Neural progenitor cell (in vitro differentiated cells): ENCODE measurements at regions not wholly inside any gene's neighbourhood (a gene's known extent, or its start where the extent isn't known, plus 50 kb on each side); places are given as distances from the start of the nearest gene placed in this dataset.

Experiments
- DNase-seq: peaks from one replicate; pipeline ENCODE4 v3.0.0-alpha.2; 2016; ENCODE audit warnings: low spot score
- H2AFZ ChIP-seq: fragments of 200-600 bp; sonication (generic); replicated peaks from 2 replicates; pipeline ENCODE4 v1.6.1; 2016; ENCODE audit warnings: antibody characterized with exemption
- H3F3A ChIP-seq: fragments of 200-600 bp; sonication (generic); 2 replicates; pipeline ENCODE4 v1.6.1; 2016; ENCODE audit warnings: antibody characterized with exemption, low read depth
- H3K27ac ChIP-seq: fragments of 200-600 bp; sonication (generic); 2 replicates; pipeline ENCODE4 v1.5.1; 2016; ENCODE audit warnings: mild to moderate bottlenecking
- H3K27me3 ChIP-seq: fragments of 200-600 bp; sonication (generic); 2 replicates; pipeline ENCODE4 v1.6.1; 2016; ENCODE audit warnings: mild to moderate bottlenecking, moderate library complexity
- H3K36me3 ChIP-seq: fragments of 200-600 bp; sonication (generic); 2 replicates; pipeline ENCODE4 v1.5.1; 2016
- H3K4me1 ChIP-seq: fragments of 200-600 bp; sonication (generic); 2 replicates; pipeline ENCODE4 v1.6.1; 2016; ENCODE audit warnings: mixed run types
- H3K4me2 ChIP-seq: fragments of 200-600 bp; sonication (generic); 2 replicates; pipeline ENCODE4 v1.6.1; 2016
- H3K4me3 ChIP-seq: fragments of 200-600 bp; sonication (generic); 2 replicates; pipeline ENCODE4 v1.5.1; 2016
- H3K79me2 ChIP-seq: fragments of 200-600 bp; sonication (generic); 2 replicates; pipeline ENCODE4 v1.6.1; 2016; ENCODE audit warnings: low read depth
- H3K9ac ChIP-seq: fragments of 200-600 bp; sonication (generic); 2 replicates; pipeline ENCODE4 v1.6.1; 2016
- H3K9me3 ChIP-seq: fragments of 200-600 bp; sonication (generic); 2 replicates; pipeline ENCODE4 v1.5.1; 2016; ENCODE audit warnings: low read depth
- H4K20me1 ChIP-seq: fragments of 200-600 bp; sonication (generic); 2 replicates; pipeline ENCODE4 v1.6.1; 2016; ENCODE audit warnings: low read depth
- H3K27ac Mint-ChIP-seq: 3 replicates; pipeline ENCODE4 v1.8.0; 2021; ENCODE audit warnings: mixed read lengths
- H3K27me3 Mint-ChIP-seq: 2 replicates; pipeline ENCODE4 v1.8.0; 2022; ENCODE audit warnings: low read depth, mild to moderate bottlenecking, inconsistent platforms, moderate library complexity, mixed read lengths; ENCODE audit not compliant: insufficient read depth
- H3K36me3 Mint-ChIP-seq: 3 replicates; pipeline ENCODE4 v1.8.0; 2021; ENCODE audit warnings: mixed read lengths
- H3K4me1 Mint-ChIP-seq: 3 replicates; pipeline ENCODE4 v1.8.0; 2021; ENCODE audit warnings: mixed read lengths
- H3K4me3 Mint-ChIP-seq: 3 replicates; pipeline ENCODE4 v1.8.0; 2021; ENCODE audit warnings: mild to moderate bottlenecking, moderate library complexity, mixed read lengths
- H3K9me3 Mint-ChIP-seq: 3 replicates; pipeline ENCODE4 v1.8.0; 2020; ENCODE audit warnings: mixed read lengths
- CTCF ChIP-seq: fragments of 200-600 bp; sonication (generic); IDR thresholded peaks from 2 replicates; pipeline ENCODE4 v1.5.1; 2017; ENCODE audit warnings: antibody characterized with exemption, mild to moderate bottlenecking
- EZH2 ChIP-seq: fragments of 200-600 bp; sonication (generic); IDR thresholded peaks from 2 replicates; pipeline ENCODE4 v1.6.1; 2017; ENCODE audit warnings: antibody characterized with exemption, mild to moderate bottlenecking, moderate library complexity
- EZH2phosphoT487 ChIP-seq: fragments of 200-600 bp; sonication (generic); IDR thresholded peaks from 2 replicates; pipeline ENCODE4 v1.6.1; 2017; ENCODE audit warnings: antibody characterized with exemption

- Histone ChIP-seq H3K79me2 (no peaks in the 10 kb centered on the region), H3K9me3 (no peaks in the 10 kb centered on the region), H3K9ac (no peak overlapping the region), H3K36me3 (no peaks in the 10 kb centered on the region), H3F3A (no peaks in the 10 kb centered on the region), H3K27me3 (no peaks in the 10 kb centered on the region), H3K27ac (no peak overlapping the region), H3K4me2 (no peak overlapping the region), H3K4me3 (no peak overlapping the region), H3K4me1 (peaks cover 9% of the 10 kb centered on the region), H2AFZ (no peak overlapping the region), H4K20me1 (no peaks in the 10 kb centered on the region)
- H3K27me3 Mint-ChIP-seq = no peaks in the 10 kb centered on the region
- H3K9me3 Mint-ChIP-seq = peaks cover 7% of the 10 kb centered on the region
- no peak overlapping the region for H3K4me3 Mint-ChIP-seq
- H3K4me1 Mint-ChIP-seq = peaks cover 4% of the 10 kb centered on the region
- H3K36me3 Mint-ChIP-seq = no peaks in the 10 kb centered on the region
- no peak for DNase-seq
- no peak overlapping the region for H3K27ac Mint-ChIP-seq
- TF ChIP-seq EZH2 (no peak), CTCF (no peak), EZH2phosphoT487 (no peak)
Measured at GRCh38 chr18:6546229-6546628, 131.5 kb upstream of the L3MBTL4 start.

GRCh38 chr18:6547476-6547875, 132.8 kb upstream of the L3MBTL4 start:
- no peaks in the 10 kb centered on the region for H3F3A ChIP-seq
- H3K36me3 ChIP-seq = no peaks in the 10 kb centered on the region
- H3K4me1 ChIP-seq = peaks cover 9% of the 10 kb centered on the region
- Mint-ChIP-seq H3K4me1 (peaks cover 2% of the 10 kb centered on the region), H3K27me3 (no peaks in the 10 kb centered on the region), H3K4me3 (no peak overlapping the region), H3K27ac (no peak overlapping the region), H3K9me3 (peaks cover 7% of the 10 kb centered on the region), H3K36me3 (no peaks in the 10 kb centered on the region)
- no peak overlapping the region for H3K4me3 ChIP-seq
- no peak overlapping the region for H3K4me2 ChIP-seq
- no peaks in the 10 kb centered on the region for H3K9me3 ChIP-seq
- H2AFZ ChIP-seq = no peak overlapping the region
- H3K27ac ChIP-seq = no peak overlapping the region
- H3K9ac ChIP-seq = no peak overlapping the region
- no peak for DNase-seq
- no peaks in the 10 kb centered on the region for H3K79me2 ChIP-seq
- H4K20me1 ChIP-seq = no peaks in the 10 kb centered on the region
- no peaks in the 10 kb centered on the region for H3K27me3 ChIP-seq
- TF ChIP-seq EZH2 (no peak), EZH2phosphoT487 (no peak), CTCF (no peak)

GRCh38 chr18:6553234-6553900, 138.7 kb upstream of the L3MBTL4 start:
- no peak overlapping the region for H3K4me2 ChIP-seq
- no peaks in the 10 kb centered on the region for H3K79me2 ChIP-seq
- H3K36me3 Mint-ChIP-seq = no peaks in the 10 kb centered on the region
- H2AFZ ChIP-seq = no peak overlapping the region
- H3K36me3 ChIP-seq = no peaks in the 10 kb centered on the region
- H3K9me3 ChIP-seq = no peaks in the 10 kb centered on the region
- H3K9me3 Mint-ChIP-seq = peaks cover 7% of the 10 kb centered on the region
- no peak overlapping the region for H3K4me3 ChIP-seq
- peaks cover 3% of the 10 kb centered on the region for H3K27me3 Mint-ChIP-seq
- no peaks in the 10 kb centered on the region for H3K27me3 ChIP-seq
- H3K4me1 ChIP-seq = peaks cover 21% of the 10 kb centered on the region
- no peak overlapping the region for H3K4me3 Mint-ChIP-seq
- H3F3A ChIP-seq = peaks cover 26% of the 10 kb centered on the region
- H3K27ac Mint-ChIP-seq = no peak overlapping the region
- no peak for DNase-seq
- H3K27ac ChIP-seq = no peak overlapping the region
- no peak overlapping the region for H3K9ac ChIP-seq
- TF ChIP-seq EZH2phosphoT487 (no peak), EZH2 (no peak), CTCF (no peak)
- H3K4me1 Mint-ChIP-seq = peaks cover 24% of the 10 kb centered on the region
- no peaks in the 10 kb centered on the region for H4K20me1 ChIP-seq
